HG02840 (cell line): ENCODE measurements at regions not wholly inside any gene's neighbourhood (a gene's known extent, or its start where the extent isn't known, plus 50 kb on each side); places are given as distances from the start of the nearest gene placed in this dataset.
"Not testable (repeated sequence)": the region's sequence is repeated elsewhere in the genome, so short reads cannot be mapped to it uniquely, and the experiment has no call there.

Experiments used
- ATAC-seq: cut with Tn5 transposase; IDR thresholded peaks from one replicate; pipeline ENCODE4 v1.9.1; 2021; ENCODE audit warnings: mild to moderate bottlenecking, moderate library complexity, moderate number of reproducible peaks; ENCODE audit not compliant: unreplicated experiment, low FRiP score

GRCh38 chr13:23947893-23948292, 50.6 kb upstream of the C1QTNF9B start:
- no peak for ATAC-seq

- no peak for ATAC-seq
Measured at GRCh38 chr13:23949200-23949599, 51.9 kb upstream of the C1QTNF9B start.

GRCh38 chr13:23949736-23950135, 52.4 kb upstream of the C1QTNF9B start:
- ATAC-seq = no peak

- ATAC-seq = no peak
Measured at GRCh38 chr13:23950736-23951510, 53.6 kb upstream of the C1QTNF9B start.

GRCh38 chr13:23952796-23953195, 55.5 kb upstream of the C1QTNF9B start:
- no peak for ATAC-seq

- no peak for ATAC-seq
Measured at GRCh38 chr13:23953860-23954512, 56.7 kb upstream of the C1QTNF9B start.

- no peak for ATAC-seq
Measured at GRCh38 chr13:23955064-23955463, 57.8 kb upstream of the C1QTNF9B start.

- no peak for ATAC-seq
Measured at GRCh38 chr13:23956106-23956505, 58.8 kb upstream of the C1QTNF9B start.

- ATAC-seq = no peak
Measured at GRCh38 chr13:23957981-23958380, 60.7 kb upstream of the C1QTNF9B start.

GRCh38 chr13:23959231-23959862, 62.0 kb upstream of the C1QTNF9B start:
- ATAC-seq = no peak

- ATAC-seq = no peak
Measured at GRCh38 chr13:23960566-23961156, 63.4 kb upstream of the C1QTNF9B start.

GRCh38 chr13:23963184-23963931, 66.1 kb upstream of the C1QTNF9B start:
- no peak for ATAC-seq

GRCh38 chr13:23963947-23964346, 66.6 kb upstream of the C1QTNF9B start:
- no peak for ATAC-seq

- ATAC-seq = no peak
Measured at GRCh38 chr13:23965346-23965745, 68.0 kb upstream of the C1QTNF9B start.

GRCh38 chr13:23966221-23966690, 69.0 kb upstream of the C1QTNF9B start:
- no peak for ATAC-seq

- ATAC-seq = peak; percentile 67
Measured at GRCh38 chr13:23966691-23967615, 69.7 kb upstream of the C1QTNF9B start.

GRCh38 chr13:23967792-23968191, 70.5 kb upstream of the C1QTNF9B start:
- ATAC-seq = not testable (repeated sequence)

GRCh38 chr13:23969647-23970046, 72.3 kb upstream of the C1QTNF9B start:
- ATAC-seq = no peak
